GM21528 (cell line): ENCODE measurements at regions not wholly inside any gene's neighbourhood (a gene's known extent, or its start where the extent isn't known, plus 50 kb on each side); places are given as distances from the start of the nearest gene placed in this dataset.

ENCODE experiments used
- ATAC-seq: cut with Tn5 transposase; IDR thresholded peaks from one replicate; pipeline ENCODE4 v1.9.1; 2021; ENCODE audit warnings: mild to moderate bottlenecking, moderate library complexity; ENCODE audit not compliant: unreplicated experiment, low FRiP score

DNA sequence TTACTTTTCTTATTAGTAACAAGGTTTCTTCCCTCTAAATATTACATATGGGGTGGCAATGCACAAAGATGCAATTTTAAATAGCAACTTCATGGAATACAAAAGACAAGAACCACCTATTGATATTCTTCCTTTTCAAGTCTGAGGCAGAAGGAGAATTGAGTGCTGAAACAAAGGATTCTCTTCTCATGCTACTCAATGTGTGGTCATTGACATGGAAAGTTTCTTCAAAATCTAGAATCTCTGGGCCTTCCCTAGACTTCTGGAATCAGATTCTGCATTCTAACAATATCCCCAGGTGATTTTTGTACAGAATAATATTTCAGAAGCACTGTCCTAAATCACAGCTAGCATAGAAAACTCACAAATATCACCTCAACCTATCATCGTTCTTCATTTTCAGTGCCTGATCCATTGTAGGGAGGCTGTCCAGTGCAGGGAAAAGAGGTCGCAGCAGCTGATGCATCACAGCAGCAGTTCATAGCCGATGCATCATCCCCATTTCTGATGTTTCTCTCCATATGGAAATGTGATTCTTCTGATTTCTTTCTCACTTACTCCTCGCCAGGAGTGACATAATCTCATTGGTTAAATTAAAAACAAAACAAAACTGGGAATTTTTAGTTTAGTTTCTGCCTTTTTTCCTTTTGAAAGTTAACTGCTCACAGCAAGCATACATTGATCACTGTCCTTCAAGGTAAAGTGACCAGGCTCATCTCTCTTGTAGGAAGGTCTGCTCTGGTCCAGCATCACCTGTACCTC, 139.5 kb upstream of the FAM83B start:
- no peak for ATAC-seq

DNA sequence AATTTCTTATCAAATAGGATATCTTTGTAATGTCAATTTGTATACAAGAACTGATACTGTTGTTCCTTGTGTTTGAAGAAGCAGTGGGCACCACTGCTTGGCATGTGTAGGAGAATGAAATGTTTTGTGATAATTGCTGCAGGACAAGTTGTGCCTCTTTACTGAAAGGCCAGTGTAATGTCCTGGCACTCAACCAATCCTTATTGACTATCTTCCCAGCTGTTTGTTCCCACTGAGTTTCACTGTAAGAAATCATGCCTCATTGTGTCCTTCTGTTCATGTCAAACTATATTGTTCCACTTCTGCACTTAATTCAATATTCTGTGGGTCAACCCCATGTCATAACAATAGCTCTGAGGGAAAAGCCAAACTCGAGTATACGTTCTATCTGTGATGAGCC, 136.1 kb upstream of the FAM83B start:
- no peak for ATAC-seq

DNA sequence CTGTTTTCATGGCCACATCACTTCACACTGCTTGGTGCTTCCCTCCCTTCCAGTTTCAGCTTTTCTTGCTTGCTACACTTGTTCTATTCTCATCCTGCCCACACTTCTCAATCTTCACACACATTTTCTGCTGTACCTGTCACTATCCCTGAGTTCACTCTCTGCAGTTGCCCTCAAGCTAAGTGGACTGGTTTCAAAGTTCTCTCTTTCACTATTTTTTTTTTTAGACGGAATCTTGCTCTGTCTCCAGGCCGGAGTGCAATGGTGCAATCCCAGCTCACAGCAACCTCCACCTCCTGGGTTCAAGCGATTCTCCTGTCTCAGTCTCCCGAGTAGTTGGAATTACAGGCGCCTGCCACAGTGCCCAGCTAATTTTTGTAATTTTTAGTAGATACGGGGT, 130.6 kb upstream of the FAM83B start:
- ATAC-seq = no peak

DNA sequence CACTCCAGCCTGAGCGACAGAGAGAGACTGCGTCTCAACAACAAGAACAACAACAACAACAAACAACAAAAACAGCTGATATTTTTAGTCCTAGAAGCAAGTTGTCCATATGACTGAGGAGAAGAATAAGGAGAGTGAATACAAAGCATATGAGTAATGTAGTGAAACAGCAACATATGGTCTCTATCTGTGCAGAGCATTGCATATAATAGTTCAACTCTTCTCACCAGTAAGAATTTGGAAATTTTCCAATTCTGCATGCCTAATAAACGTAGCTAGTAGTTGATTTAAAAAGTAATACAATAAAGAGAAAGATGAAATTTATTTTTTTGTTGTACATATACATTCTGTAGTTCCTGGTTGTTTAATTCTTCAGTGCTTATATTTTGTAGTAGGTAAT, 129.7 kb upstream of the FAM83B start:
- ATAC-seq = no peak

DNA sequence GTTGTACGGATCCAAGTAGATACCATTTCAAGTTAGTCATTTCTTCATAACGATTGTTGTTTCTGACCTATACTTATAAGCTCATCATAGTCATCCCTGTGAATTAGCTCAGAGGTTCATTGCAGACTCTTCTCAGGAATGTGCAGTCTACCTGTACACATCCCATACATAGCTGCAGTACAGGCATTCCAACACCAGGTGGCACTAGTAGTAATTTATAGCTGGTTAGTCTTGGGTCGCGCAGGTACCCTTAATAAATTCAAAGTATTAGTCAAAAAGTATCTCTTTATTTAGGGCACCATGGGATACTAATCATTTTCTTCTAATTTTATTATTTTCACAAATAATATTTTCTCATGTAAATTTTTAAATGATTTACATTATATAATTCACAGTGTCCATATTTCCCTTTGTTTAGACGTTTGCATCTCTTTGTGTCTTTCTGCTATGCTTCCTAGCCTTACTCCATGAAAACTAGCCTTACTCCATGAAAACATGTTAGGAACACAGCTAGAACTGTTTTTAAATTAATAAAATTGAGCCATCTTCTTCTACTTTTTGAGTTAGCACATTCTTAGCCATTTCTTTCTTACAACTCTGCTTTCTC, 128.6 kb upstream of the FAM83B start:
- peak; percentile 91 for ATAC-seq

DNA sequence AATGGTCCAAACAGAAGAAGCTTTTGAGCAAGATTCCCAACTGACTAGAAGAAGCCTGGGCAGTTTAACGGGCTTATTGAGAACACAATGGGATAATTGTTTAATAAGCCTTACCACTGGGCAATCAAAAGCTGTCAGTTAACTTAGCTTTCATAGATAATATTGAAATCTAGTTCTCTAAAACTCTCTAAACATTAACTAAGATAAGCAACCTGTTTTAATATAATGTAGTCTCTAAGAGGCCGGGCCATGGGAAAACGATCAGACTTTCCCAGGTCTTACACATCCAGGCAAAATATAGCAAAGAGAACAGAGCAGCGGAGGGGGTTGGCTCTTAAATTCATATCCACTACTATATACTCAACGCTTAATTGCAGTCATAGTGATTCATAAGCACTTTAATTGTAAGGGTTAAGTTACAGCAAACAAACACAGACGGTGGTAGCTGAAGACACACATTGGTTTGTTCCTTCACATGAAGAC, 128.0 kb upstream of the FAM83B start:
- no peak for ATAC-seq

DNA sequence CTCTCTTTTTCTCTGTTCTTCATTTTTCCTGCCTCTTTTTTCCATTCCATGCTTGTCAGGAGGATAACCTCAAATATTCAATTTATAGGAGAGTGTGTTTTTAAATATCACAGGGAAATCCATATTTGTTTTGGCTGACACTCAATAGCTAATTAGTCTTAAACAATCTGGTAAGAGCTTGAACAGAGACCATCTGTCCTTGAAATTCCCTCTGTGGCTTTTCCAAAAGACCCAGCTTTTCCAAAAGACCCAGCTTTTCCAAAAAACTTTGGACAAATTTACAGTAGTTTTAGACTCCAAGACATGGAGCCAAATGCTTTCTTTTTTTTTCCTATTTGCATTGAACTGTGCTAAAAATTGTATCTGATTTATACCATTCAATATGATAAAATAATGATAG, 127.4 kb upstream of the FAM83B start:
- no peak for ATAC-seq

DNA sequence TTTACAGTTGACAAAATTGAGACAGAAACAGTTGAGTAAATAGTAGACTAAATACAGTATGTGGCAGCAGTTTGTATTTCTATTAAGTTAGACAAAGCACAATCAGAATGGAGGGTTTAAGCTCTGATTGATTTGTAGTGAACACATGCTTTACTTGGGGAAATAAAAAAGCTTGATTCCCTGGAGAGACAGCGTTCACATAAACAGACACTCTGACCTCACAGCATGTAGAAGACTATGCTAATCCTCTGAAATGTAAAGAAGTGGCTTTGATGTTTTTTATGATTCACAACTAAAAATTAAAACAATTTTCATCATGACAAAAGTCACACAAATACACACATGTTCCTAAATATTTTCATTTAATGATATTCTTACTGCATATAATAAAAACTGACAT, 126.9 kb upstream of the FAM83B start:
- ATAC-seq = no peak

DNA sequence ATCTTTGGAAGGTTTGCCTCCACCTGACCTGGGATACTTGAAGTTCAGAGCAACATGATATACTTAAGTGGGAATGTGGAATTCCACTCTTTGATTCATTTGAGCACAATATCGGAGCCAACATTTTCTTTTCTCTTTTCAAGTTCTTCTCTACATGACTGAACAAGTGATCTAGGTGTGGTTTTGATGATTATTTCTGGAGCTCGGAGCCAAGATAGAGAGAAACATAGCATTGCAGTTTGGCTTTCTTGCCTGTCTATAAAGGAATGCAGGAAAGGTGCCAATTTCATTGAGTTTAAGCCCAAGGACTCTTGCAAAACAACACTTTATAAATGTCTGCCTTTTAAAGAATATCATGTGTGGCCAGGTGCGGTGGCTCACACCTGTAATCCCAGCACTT, 124.2 kb upstream of the FAM83B start:
- ATAC-seq = no peak

DNA sequence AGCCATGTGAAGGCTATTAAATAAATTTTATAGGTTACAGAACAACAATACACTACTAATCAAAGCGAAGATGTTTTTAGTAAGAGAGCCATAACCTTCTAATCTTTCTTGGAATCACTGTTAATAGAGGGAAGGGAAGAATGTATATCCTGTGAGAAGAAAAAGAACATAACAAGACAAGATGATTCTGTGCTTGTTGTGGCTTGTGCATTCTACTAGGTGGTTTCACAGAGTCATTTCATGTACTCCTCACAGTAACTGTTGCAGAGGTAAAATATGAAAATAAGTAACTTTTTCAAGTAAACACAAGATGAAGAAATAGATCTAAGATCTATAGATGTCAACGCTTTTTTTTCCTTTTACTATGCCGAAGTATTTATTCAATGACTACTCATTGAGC, 116.9 kb upstream of the FAM83B start:
- no peak for ATAC-seq

DNA sequence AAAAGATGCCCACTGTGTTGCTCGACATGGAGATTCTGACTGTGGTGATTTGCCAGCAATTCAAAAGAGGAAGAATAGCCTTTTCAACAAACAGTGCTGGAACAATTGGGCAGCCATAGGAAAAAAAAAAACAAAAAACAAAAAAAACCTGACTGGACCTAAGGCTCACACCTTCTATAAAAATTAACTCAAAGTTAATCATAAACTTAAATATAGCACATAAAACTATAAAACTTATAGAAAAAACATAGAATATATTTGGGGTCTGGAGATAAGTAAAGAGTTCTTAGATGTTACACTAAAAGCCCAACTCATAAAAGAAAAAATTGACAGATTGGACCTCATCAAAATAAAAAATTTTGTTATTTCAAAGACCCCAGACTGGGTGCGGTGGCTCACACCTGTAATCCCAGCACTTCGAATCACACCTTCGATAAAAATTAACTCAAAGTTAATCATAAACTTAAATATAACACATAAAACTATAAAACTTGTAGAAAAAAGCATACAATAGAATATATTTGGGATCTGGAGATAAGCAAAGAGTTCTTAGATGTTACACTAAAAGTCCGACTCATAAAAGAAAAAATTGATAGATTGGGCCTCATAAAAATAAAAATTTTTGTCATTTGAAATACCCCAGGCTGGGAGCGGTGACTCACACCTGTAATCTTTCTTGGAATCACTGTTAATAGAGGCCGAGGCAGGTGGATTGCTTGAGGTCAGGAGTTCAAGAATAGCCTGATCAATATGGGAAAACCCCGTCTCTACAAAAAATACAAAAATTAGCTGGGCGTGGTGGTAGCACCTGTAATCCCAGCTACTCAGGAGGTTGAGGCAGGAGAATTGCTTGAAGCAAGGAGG, 115.6 kb upstream of the FAM83B start:
- ATAC-seq = no peak

DNA sequence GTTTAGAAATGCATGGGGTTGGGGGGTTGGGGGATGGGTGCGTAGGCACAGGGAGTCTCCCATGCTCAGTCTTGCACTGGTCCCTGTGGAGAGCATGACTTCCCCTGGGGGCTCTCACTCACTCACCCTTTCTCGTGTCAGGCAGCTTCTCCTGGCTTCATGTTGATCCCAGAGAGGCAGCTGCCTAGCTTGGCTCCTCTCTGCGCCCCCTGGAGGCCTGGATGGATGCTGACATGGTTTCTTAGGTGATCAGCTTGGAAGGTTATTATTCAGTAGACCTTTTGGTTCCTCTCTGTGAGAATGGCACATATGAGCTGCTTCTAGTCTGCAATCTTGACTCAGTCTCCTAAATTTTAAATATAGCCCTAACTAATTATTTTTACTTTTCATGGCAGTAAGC, 109.3 kb upstream of the FAM83B start:
- no peak for ATAC-seq

DNA sequence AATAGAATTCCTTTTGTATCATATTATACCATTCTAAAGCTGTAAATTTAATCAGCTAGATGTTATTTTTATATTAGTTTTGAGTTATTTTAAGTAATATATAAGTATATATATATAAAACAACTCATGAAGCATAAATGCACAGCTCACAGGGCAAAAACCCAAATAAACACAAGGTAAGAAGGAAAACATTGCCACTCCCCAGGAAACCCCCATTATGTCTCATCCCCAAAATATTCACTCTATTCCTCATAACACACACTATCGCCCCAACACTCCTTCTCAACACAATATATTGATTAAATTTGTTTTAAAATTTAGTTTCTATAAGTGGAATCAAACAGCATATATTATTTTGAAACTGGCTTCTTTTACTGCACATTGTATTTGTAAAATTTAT, 98.6 kb upstream of the FAM83B start:
- ATAC-seq = no peak

DNA sequence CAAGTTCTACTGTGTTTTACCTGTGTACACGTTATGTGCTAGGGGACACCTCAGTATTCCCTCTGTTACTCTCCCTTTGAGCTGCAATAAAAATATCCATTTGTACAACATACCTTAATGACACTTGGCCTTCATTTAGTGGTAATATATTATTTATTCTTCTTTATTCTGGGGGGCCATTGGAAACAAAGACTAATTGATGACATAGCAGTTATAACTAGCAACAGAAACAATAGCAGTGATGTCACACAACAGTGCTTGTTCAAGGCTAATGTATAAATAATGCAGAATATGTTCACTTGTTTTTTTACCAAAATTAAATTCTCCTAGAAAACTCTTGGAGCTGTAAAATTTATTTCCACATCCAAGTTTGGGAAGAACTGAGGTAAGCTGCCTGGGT, 92.2 kb upstream of the FAM83B start:
- no peak for ATAC-seq

DNA sequence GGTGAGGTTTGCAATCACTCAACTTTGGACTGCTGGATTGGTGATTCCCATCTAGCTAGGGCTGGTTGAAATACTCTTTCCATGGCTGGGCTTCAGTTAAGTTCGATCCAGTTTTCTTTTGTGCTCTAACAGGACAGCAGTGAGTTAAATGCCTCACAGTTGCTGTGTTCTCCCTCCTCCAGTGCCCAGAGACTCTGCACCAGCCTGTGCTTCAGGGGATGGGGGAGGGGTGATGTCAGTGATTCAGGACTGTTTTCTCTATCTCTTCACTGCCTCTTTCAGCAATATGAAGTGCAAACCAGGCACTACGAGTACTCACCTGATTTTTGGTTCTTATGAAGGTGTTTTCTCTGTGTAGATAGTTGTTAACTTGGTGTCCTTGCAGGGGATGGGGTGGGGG, 88.2 kb upstream of the FAM83B start:
- no peak for ATAC-seq

DNA sequence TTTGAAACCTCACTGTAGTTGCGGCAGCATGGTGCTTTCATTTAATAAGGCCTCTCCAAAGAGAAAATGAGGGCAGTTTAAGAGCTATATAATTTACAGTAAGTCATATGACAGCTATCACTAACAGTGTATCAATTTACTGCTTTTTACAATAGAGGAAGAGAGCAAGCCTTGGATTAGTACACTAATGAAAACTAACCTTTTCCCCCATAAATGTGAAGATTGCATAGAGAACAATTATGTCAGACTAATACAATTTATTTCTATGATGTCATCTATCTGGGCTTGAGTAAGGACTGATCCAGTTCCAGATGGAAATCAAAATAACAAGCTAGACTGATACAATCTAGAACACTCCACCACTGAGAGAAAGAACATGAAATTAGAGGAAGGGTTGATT, 78.1 kb upstream of the FAM83B start:
- ATAC-seq = no peak

DNA sequence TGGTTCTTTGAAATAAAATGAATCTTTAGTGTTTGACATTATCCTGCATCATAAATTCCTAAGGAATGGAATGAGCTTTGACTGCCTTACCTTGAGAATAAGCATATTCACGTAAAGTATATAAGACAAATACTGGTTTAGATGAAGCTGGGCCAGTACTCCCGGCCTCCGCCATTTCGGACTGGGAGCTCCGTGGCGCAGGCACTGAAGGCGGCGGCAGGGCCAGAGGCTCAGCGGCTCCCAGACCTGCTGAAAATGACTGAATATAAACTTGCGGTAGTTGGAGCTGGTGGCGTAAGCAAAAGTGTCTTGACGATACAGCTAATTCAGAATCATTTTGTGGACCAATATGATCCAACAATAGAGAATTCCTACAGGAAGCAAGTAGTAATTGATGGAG, 76.2 kb upstream of the FAM83B start:
- ATAC-seq = no peak

DNA sequence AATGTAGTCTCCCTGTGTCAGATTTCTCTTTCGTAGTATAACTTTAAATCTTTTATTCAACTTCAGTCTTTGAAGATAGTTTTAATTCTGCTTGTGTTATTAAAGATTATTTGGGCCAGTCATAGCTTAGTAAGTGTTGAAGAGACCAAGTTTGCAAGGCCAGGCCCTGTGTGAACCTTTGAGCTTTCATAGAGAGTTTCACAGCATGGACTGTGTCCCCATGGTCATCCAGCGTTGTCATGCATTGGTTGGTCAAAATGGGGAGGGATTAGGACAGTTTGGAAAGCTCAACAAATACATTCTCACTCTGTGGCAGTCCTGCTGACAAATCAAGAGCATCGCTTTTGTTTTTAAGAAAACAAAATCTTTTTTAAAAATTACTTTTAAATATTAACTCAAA, 74.6 kb upstream of the FAM83B start:
- no peak for ATAC-seq

DNA sequence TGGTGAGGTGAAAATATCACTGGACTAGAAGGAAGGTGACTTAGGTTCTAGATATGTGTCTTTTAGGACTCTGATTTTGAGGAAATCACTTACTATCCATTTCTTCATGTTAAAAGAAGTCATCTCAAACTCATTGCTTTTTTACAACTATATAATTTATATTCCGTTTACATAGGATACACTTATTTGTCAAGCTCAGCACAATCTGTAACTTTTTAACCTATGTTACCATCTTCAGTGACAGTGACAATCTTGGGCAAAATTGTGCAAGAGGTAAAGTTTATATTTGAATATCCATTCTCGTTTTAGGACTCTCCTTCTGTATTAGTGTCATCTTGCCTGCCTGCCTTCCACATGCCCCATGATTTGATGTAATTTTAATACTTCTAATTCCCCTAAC, 74.0 kb upstream of the FAM83B start:
- ATAC-seq = no peak

DNA sequence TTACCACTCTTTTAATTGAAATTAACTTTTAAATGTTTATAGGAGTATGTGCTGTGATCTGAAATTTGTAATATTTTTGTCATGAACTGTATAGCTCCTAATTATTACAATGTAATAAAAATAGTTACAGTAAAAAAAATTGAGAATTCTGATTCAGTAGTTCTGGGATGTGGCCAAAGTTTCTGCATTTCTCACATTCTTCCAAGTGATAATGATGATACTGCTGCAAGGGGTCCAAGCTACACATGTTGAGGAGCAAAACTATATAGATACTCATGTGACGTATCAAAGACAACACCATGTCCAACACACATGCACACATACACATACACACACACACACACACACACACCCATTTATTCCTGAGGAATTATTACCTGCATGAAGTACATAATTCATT, 71.0 kb upstream of the FAM83B start:
- ATAC-seq = no peak

DNA sequence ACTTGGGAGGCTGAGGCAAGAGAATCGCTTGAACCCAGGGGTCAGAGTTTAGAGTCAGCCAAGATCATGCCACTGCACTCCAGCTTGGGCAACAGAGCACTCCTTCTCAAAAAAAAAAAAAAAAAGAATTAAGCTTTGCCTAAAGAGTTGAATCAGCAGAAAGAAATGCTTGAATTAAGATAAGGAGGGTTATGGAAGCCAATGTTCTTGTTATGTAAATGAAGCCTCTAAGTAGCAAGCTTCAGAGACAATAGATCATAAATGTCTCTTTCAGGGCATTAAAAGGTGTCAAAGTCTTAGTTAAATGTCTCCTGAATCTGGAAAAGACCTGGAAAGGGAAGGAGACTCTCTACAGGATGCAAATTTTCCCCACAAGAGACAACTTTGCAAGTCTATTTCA, 69.7 kb upstream of the FAM83B start:
- ATAC-seq = no peak

DNA sequence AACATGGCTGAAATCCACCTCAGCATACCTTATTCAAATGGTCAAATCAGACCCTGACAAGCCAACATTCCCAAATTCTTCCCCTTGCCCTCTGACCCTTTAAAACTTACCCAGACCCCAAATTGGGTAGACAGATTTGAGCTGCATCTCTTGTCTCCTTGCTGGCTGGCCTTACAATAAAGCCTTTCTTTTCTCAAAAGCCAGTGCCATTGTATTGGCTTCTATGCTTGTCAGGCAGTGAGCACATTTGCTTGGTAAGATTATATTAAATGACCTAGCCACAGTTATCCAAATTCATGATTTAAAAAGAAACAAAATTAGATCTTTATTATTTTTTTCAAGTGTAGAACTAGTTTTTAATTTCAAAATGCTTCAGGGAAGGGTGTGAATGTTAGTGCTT, 67.8 kb upstream of the FAM83B start:
- no peak for ATAC-seq
